B cell (primary cell): ENCODE measurements at regions not wholly inside any gene's neighbourhood (a gene's known extent, or its start where the extent isn't known, plus 50 kb on each side); places are given as distances from the start of the nearest gene placed in this dataset.

Source experiments
- ATAC-seq: fragments of 200-7000 bp; cut with Tn5 transposase; one replicate; pipeline ENCODE4 v1.10.0; 2021; ENCODE audit warnings: low read depth, mild to moderate bottlenecking, moderate number of reproducible peaks, moderate library complexity
- CTCF ChIA-PET: fragments of 350-600 bp; sonication (Branson Sonifier 250); formaldehyde crosslinking; loops from one replicate; lab custom pipeline; 2021; ENCODE audit warnings: antibody characterized with exemption, inconsistent platforms; lab: Charles Lee
- POLR2A ChIA-PET: fragments of 350-600 bp; sonication (Branson Sonifier 250); formaldehyde crosslinking; loops from one replicate; lab custom pipeline; 2021; ENCODE audit warnings: antibody characterized with exemption; lab: Charles Lee
- DNase-seq: peaks from one replicate; pipeline ENCODE4 v3.0.0; 2013
- H2AFZ ChIP-seq: 2 replicates; pipeline ENCODE4 v1.6.1; 2012; ENCODE audit warnings: mild to moderate bottlenecking, low read depth, low read length; ENCODE audit not compliant: insufficient read depth, poor library complexity, severe bottlenecking
- H3K27ac ChIP-seq, 2 donors: 1 replicate in 1 of 2; 2 replicates in 1 of 2; pipeline ENCODE4 v1.5.1; 2012 to 2013; ENCODE audit warnings: low read length in 2 of 2, mild to moderate bottlenecking in 2 of 2, moderate library complexity in 1 of 2
- H3K27me3 ChIP-seq, 4 experiments: fragments of 200-600 bp in 1 of 4; sonication (generic) in 1 of 4; replicated peaks in 1 of 4; 1 replicate in 2 of 4; 2 replicates in 2 of 4; pipeline versions ENCODE4 v1.6.1 to v1.7.0; 2013 to 2016; ENCODE audit warnings: low read length in 3 of 4, mild to moderate bottlenecking in 2 of 4, mixed read lengths in 1 of 4, moderate library complexity in 1 of 4; ENCODE audit not compliant: insufficient read depth in 4 of 4, control insufficient read depth in 3 of 4; ENCODE audit errors: control extremely low read depth in 1 of 4
- H3K36me3 ChIP-seq, 2 experiments: replicated peaks in 1 of 2; 1 replicate in 1 of 2; 2 replicates in 1 of 2; pipeline versions ENCODE4 v1.6.1 to v1.7.1; 2013; ENCODE audit warnings: low read length in 1 of 2; ENCODE audit not compliant: insufficient read depth in 2 of 2, control insufficient read depth in 1 of 2; ENCODE audit errors: control extremely low read depth in 1 of 2, extremely low read depth in 1 of 2
- H3K4me1 ChIP-seq, 2 donors: fragments of 200-600 bp in 1 of 2; sonication (generic) in 1 of 2; 1 replicate in 1 of 2; 2 replicates in 1 of 2; pipeline versions ENCODE4 v1.5.1 to v1.6.1; 2013 to 2017; ENCODE audit warnings: low read length in 2 of 2; ENCODE audit not compliant: control insufficient read depth in 2 of 2, insufficient read depth in 2 of 2
- H3K4me2 ChIP-seq: replicated peaks from 2 replicates; pipeline ENCODE3; 2012; ENCODE audit warnings: mild to moderate bottlenecking, low read depth, low read length; ENCODE audit not compliant: poor library complexity, severe bottlenecking
- H3K4me3 ChIP-seq, 5 experiments: fragments of 200-600 bp in 1 of 5; sonication (generic) in 1 of 5; 1 replicate in 3 of 5; 2 replicates in 2 of 5; pipeline versions ENCODE4 v1.5.1 to v1.7.0; 2011 to 2016; ENCODE audit warnings: low read length in 4 of 5, mild to moderate bottlenecking in 4 of 5, low read depth in 2 of 5, control low read depth in 1 of 5, moderate library complexity in 1 of 5; ENCODE audit not compliant: insufficient read depth in 1 of 5; ENCODE audit errors: control extremely low read depth in 1 of 5, extremely low read depth in 1 of 5
- H3K79me2 ChIP-seq: fragments of 200-600 bp; sonication (generic); one replicate; pipeline ENCODE4 v1.6.0; 2016; ENCODE audit warnings: low read length; ENCODE audit not compliant: control insufficient read depth, insufficient read depth
- H3K9ac ChIP-seq: fragments of 200-600 bp; sonication (generic); 2 replicates; pipeline ENCODE4 v1.6.1; 2017; ENCODE audit warnings: mild to moderate bottlenecking, low read length, moderate library complexity
- H3K9me3 ChIP-seq, 3 donors: one replicate each; pipeline versions ENCODE4 v1.6.1 to v1.7.1; 2013; ENCODE audit warnings: low read length in 2 of 3; ENCODE audit not compliant: control insufficient read depth in 2 of 3, insufficient read depth in 1 of 3; ENCODE audit errors: control extremely low read depth in 1 of 3
- H4K20me1 ChIP-seq: 2 replicates; pipeline ENCODE4 v1.6.0; 2012; ENCODE audit warnings: mild to moderate bottlenecking, low read length; ENCODE audit not compliant: insufficient read depth, control insufficient read depth, poor library complexity, severe bottlenecking
- H3K27ac Mint-ChIP-seq: one replicate; pipeline ENCODE4 v1.8.0; 2021; ENCODE audit warnings: mixed read lengths
- H3K27me3 Mint-ChIP-seq: one replicate; pipeline ENCODE4 v1.8.0; 2021; ENCODE audit warnings: mixed read lengths
- H3K4me1 Mint-ChIP-seq: one replicate; pipeline ENCODE4 v1.8.0; 2021; ENCODE audit warnings: mixed read lengths
- H3K4me3 Mint-ChIP-seq: one replicate; pipeline ENCODE4 v1.8.0; 2021; ENCODE audit warnings: mixed read lengths
- H3K9me3 Mint-ChIP-seq: one replicate; pipeline ENCODE4 v1.8.0; 2022; ENCODE audit warnings: mixed read lengths; ENCODE audit not compliant: insufficient read depth
- CTCF ChIP-seq: fragments of 200-600 bp; IDR thresholded peaks from one replicate; pipeline ENCODE4 v1.8.0; 2022; ENCODE audit warnings: antibody characterized with exemption, mild to moderate bottlenecking
- EZH2 ChIP-seq: IDR thresholded peaks from 2 replicates; pipeline ENCODE4 v1.6.1; 2012; ENCODE audit warnings: borderline replicate concordance, low read depth, mild to moderate bottlenecking, moderate library complexity, low read length; ENCODE audit not compliant: insufficient read depth, poor library complexity, severe bottlenecking
- WGBS: methylation state at CpG from one replicate; pipeline ENCODE4 v1.1.5; 2013; ENCODE audit warnings: missing lambda C conversion rate; ENCODE audit not compliant: insufficient coverage; 5-methylcytosine and 5-hydroxymethylcytosine counted together
- intact Hi-C: fragments of 100-400 bp; cut with micrococcal nuclease; formaldehyde crosslinking; loops from one replicate; pipeline ENCODE4 v1.10.0; 2022

GRCh38 chr16:64309398-64310110 lies 812.3 kb downstream of the CDH11 start:
- H3K9me3 Mint-ChIP-seq, result peaks cover 5% of the 10 kb centered on the region
- no peak overlapping the region for H3K4me3 Mint-ChIP-seq
- no peak overlapping the region for H3K27ac Mint-ChIP-seq
- Histone ChIP-seq H3K4me2 (no peak overlapping the region), H3K36me3 (no peaks in the 10 kb centered on the region), H3K27me3 (no peaks in the 10 kb centered on the region), H3K4me1 (no peaks in the 10 kb centered on the region), H2AFZ (no peak overlapping the region), H3K9ac (no peak overlapping the region), H3K9me3 (peaks cover 0 to 2% (median 0%) of the 10 kb centered on the region in 3 donors), H3K79me2 (no peaks in the 10 kb centered on the region), H4K20me1 (no peaks in the 10 kb centered on the region), H3K4me3 (no peak overlapping the region), H3K27ac (no peak overlapping the region)
- intact Hi-C loops, result no loop called here
- no peaks in the 10 kb centered on the region for H3K27me3 Mint-ChIP-seq
- ChIA-PET POLR2A (no interaction called here), CTCF (no interaction called here)
- ATAC-seq, result no peak
- TF ChIP-seq EZH2, result no peak
- TF ChIP-seq CTCF, result no peak
- H3K4me1 Mint-ChIP-seq, result peaks cover 1% of the 10 kb centered on the region
- WGBS, result 13% methylated on average over 1 of the region's 2 CpGs
- no peak for DNase-seq

GRCh38 chr16:64308721-64309120 lies 813.1 kb downstream of the CDH11 start:
- H3K9ac ChIP-seq, result no peak overlapping the region
- TF ChIP-seq CTCF, result no peak
- TF ChIP-seq EZH2, result no peak
- no peaks in the 10 kb centered on the region for H3K36me3 ChIP-seq
- no peak overlapping the region for H3K27ac ChIP-seq
- no peaks in the 10 kb centered on the region for H4K20me1 ChIP-seq
- POLR2A ChIA-PET, result no interaction called here
- H2AFZ ChIP-seq, result no peak overlapping the region
- WGBS, result no CpG with 5 or more reads among the region's 3 CpGs
- no peak overlapping the region for H3K4me3 ChIP-seq
- intact Hi-C loops, result no loop called here
- peaks cover 5% of the 10 kb centered on the region for H3K9me3 Mint-ChIP-seq
- H3K4me1 ChIP-seq, result no peaks in the 10 kb centered on the region
- no peaks in the 10 kb centered on the region for H3K27me3 ChIP-seq
- ATAC-seq (no peak), DNase-seq (no peak)
- H3K9me3 ChIP-seq, result peaks cover 0 to 2% (median 0%) of the 10 kb centered on the region in 3 donors
- H3K4me3 Mint-ChIP-seq, result no peak overlapping the region
- no peaks in the 10 kb centered on the region for H3K27me3 Mint-ChIP-seq
- no peak overlapping the region for H3K4me2 ChIP-seq
- H3K79me2 ChIP-seq, result no peaks in the 10 kb centered on the region
- CTCF ChIA-PET, result no interaction called here
- peaks cover 1% of the 10 kb centered on the region for H3K4me1 Mint-ChIP-seq
- H3K27ac Mint-ChIP-seq, result no peak overlapping the region
